HCT116 (cell line): ENCODE measurements at regions not wholly inside any gene's neighbourhood (a gene's known extent, or its start where the extent isn't known, plus 50 kb on each side); places are given as distances from the start of the nearest gene placed in this dataset.

Source experiments
- ATAC-seq: fragments of 200-7000 bp; cut with Tn5 transposase; 2 replicates; pipeline ENCODE4 v1.9.1; 2020; ENCODE audit warnings: mild to moderate bottlenecking, moderate library complexity
- BruUV-seq: library from RNA; stranded (reverse); fragments of 400-500 nt; replicated peaks from 2 replicates; lab custom pipeline; 2021; lab: Mats Ljungman, UMichigan
- CTCF ChIA-PET: fragments of 300-600 bp; sonication (Branson Sonifier 250); formaldehyde crosslinking; loops from one replicate; lab custom pipeline; 2021; ENCODE audit warnings: antibody characterized with exemption; lab: Charles Lee
- POLR2A ChIA-PET: fragments of 300-600, 350-600 bp; sonication (Branson Sonifier 250); formaldehyde crosslinking; loops from one replicate; lab custom pipeline; 2021; ENCODE audit warnings: antibody characterized with exemption; lab: Charles Lee
- RAD21 ChIA-PET, 2 experiments: fragments of 300-600 bp; sonication (Branson Sonifier 250); formaldehyde crosslinking; loops; one replicate each; lab custom pipeline; 2023; ENCODE audit warnings: low total read pairs in 2 of 2; ENCODE audit not compliant: uncharacterized antibody in 2 of 2, unreplicated experiment in 2 of 2, low non-redundant PET in 1 of 2; lab: Charles Lee
- DNase-seq: peaks from one replicate; pipeline ENCODE4 v3.0.0-alpha.2; 2010; ENCODE audit warnings: low read depth, low spot score
- H2AFZ ChIP-seq: fragments of 200-600 bp; shearing (Covaris generic), sonication (generic); 2 replicates; pipeline ENCODE4 v1.6.1; 2017; ENCODE audit warnings: low read depth, mixed run types, mixed read lengths, antibody characterized with exemption, low read length; ENCODE audit not compliant: poor library complexity, severe bottlenecking
- H3K27ac ChIP-seq: 2 replicates; pipeline ENCODE4 v1.5.1; 2012; ENCODE audit warnings: low read depth, low read length
- H3K27me3 ChIP-seq: fragments of 200-600 bp; sonication (generic); 2 replicates; pipeline ENCODE4 v1.6.1; 2016; ENCODE audit warnings: mixed run types, low read length, mixed read lengths; ENCODE audit not compliant: insufficient read depth
- H3K36me3 ChIP-seq, 2 experiments: fragments of 200-500 bp in 1 of 2; fragments of 200-600 bp in 1 of 2; sonication (Bioruptor generic) in 1 of 2; sonication (generic) in 1 of 2; 2 replicates each; pipeline versions ENCODE4 v1.5.1 to v1.6.1; 2014 to 2016; ENCODE audit warnings: low read length in 2 of 2, inconsistent platforms in 1 of 2, mixed read lengths in 1 of 2, mixed run types in 1 of 2; ENCODE audit not compliant: insufficient read depth in 2 of 2, control insufficient read depth in 1 of 2
- H3K4me1 ChIP-seq, 2 experiments: fragments of 200-600 bp in 1 of 2; sonication (generic) in 1 of 2; 2 replicates each; pipeline versions ENCODE4 v1.5.1 to v1.6.1; 2012 to 2017; ENCODE audit warnings: low read length in 2 of 2, inconsistent platforms in 1 of 2, mild to moderate bottlenecking in 1 of 2, mixed read lengths in 1 of 2, mixed run types in 1 of 2, moderate library complexity in 1 of 2; ENCODE audit not compliant: insufficient read depth in 2 of 2, control insufficient read depth in 1 of 2
- H3K4me2 ChIP-seq: fragments of 200-600 bp; sonication (generic); 2 replicates; pipeline ENCODE4 v1.6.1; 2017; ENCODE audit warnings: mixed run types, low read length, mixed read lengths
- H3K4me3 ChIP-seq, 2 experiments: fragments of 200-600 bp in 1 of 2; sonication (generic) in 1 of 2; replicated peaks in 1 of 2; 2 replicates each; pipeline ENCODE4 v1.5.1; 2011 to 2016; ENCODE audit warnings: low read length in 2 of 2, control low read depth in 1 of 2, low read depth in 1 of 2, mild to moderate bottlenecking in 1 of 2, mixed read lengths in 1 of 2, mixed run types in 1 of 2
- H3K79me2 ChIP-seq: fragments of 200-600 bp; sonication (generic); 2 replicates; pipeline ENCODE4 v1.6.1; 2017; ENCODE audit warnings: mild to moderate bottlenecking, mixed run types, low read length, moderate library complexity, mixed read lengths; ENCODE audit not compliant: insufficient read depth
- H3K9ac ChIP-seq: fragments of 200-600 bp; sonication (generic); 2 replicates; pipeline ENCODE4 v1.6.1; 2016; ENCODE audit warnings: low read length, mixed read lengths
- H3K9me2 ChIP-seq: fragments of 200-600 bp; sonication (generic), shearing (Covaris generic); 2 replicates; pipeline ENCODE4 v1.6.1; 2017; ENCODE audit warnings: mixed run types, mild to moderate bottlenecking, moderate library complexity; ENCODE audit not compliant: insufficient read depth
- H3K9me3 ChIP-seq, 2 experiments: fragments of 200-500 bp in 1 of 2; fragments of 200-600 bp in 1 of 2; sonication (Bioruptor generic) in 1 of 2; sonication (generic) in 1 of 2; 2 replicates each; pipeline ENCODE4 v1.6.1; 2014 to 2017; ENCODE audit warnings: low read length in 2 of 2, mixed read lengths in 2 of 2, inconsistent platforms in 1 of 2, low read depth in 1 of 2, mild to moderate bottlenecking in 1 of 2, mixed run types in 1 of 2, moderate library complexity in 1 of 2; ENCODE audit not compliant: control insufficient read depth in 1 of 2, insufficient read depth in 1 of 2
- H4K20me1 ChIP-seq: fragments of 200-600 bp; sonication (generic), shearing (Covaris generic); 2 replicates; pipeline ENCODE4 v1.6.1; 2017; ENCODE audit warnings: mixed run types, mild to moderate bottlenecking, moderate library complexity; ENCODE audit not compliant: insufficient read depth
- CBX3 ChIP-seq: IDR thresholded peaks from 2 replicates; pipeline ENCODE4 v1.6.1; 2012; ENCODE audit warnings: low read depth
- CEBPB ChIP-seq: IDR thresholded peaks from 2 replicates; pipeline ENCODE4 v1.6.1; 2012; ENCODE audit warnings: low read depth
- CTCF ChIP-seq, 3 experiments: fragments of 200-600 bp in 1 of 3; sonication (generic) in 1 of 3; IDR thresholded peaks in 2 of 3; conservative IDR thresholded peaks in 1 of 3; 2 replicates each; pipeline ENCODE4 v1.5.1; 2012 to 2017; ENCODE audit warnings: low read depth in 2 of 3, low read length in 2 of 3, antibody characterized with exemption in 1 of 3, borderline replicate concordance in 1 of 3, control low read depth in 1 of 3, mild to moderate bottlenecking in 1 of 3, mixed read lengths in 1 of 3, mixed run types in 1 of 3, moderate library complexity in 1 of 3; ENCODE audit not compliant: insufficient read depth in 1 of 3
- EGR1 ChIP-seq: IDR thresholded peaks from 2 replicates; pipeline ENCODE4 v1.6.1; 2012; ENCODE audit warnings: low read depth
- ELF1 ChIP-seq: IDR thresholded peaks from 2 replicates; pipeline ENCODE4 v1.6.1; 2012; ENCODE audit warnings: low read depth, borderline replicate concordance
- EZH2 ChIP-seq: fragments of 200-600 bp; sonication (generic); IDR thresholded peaks from 2 replicates; pipeline ENCODE4 v1.6.1; 2017; ENCODE audit warnings: antibody characterized with exemption, mixed run types
- EZH2phosphoT487 ChIP-seq: fragments of 200-600 bp; IDR thresholded peaks from 2 replicates; pipeline ENCODE4 v1.6.1; 2018; ENCODE audit warnings: antibody characterized with exemption, borderline replicate concordance
- FOSL1 ChIP-seq: IDR thresholded peaks from 2 replicates; pipeline ENCODE4 v1.6.1; 2012; ENCODE audit warnings: low read depth
- JUND ChIP-seq: IDR thresholded peaks from 2 replicates; pipeline ENCODE4 v1.6.1; 2012
- POLR2A ChIP-seq: IDR thresholded peaks from 2 replicates; pipeline ENCODE4 v1.7.0; 2011; ENCODE audit warnings: borderline replicate concordance; ENCODE audit not compliant: insufficient read depth, insufficient read length; ENCODE audit errors: extremely low read depth
- SIN3A ChIP-seq: IDR thresholded peaks from 2 replicates; pipeline ENCODE4 v1.6.1; 2012; ENCODE audit warnings: low read depth
- SP1 ChIP-seq: IDR thresholded peaks from 2 replicates; pipeline ENCODE4 v1.6.1; 2012; ENCODE audit warnings: low read depth
- TCF7L2 ChIP-seq: IDR thresholded peaks from 2 replicates; pipeline ENCODE4 v1.7.0; 2011; ENCODE audit warnings: borderline replicate concordance, inconsistent platforms; ENCODE audit not compliant: insufficient read depth, insufficient read length; ENCODE audit errors: extremely low read depth
- ZFX ChIP-seq: fragments of 450-650 bp; IDR thresholded peaks from 2 replicates; pipeline ENCODE4 v1.6.1; 2017
- ZNF274 ChIP-seq: fragments of 200-500 bp; sonication (Bioruptor generic); IDR thresholded peaks from 2 replicates; pipeline ENCODE4 v1.6.1; 2014; ENCODE audit warnings: mild to moderate bottlenecking, low read depth, low read length, inconsistent platforms
- intact Hi-C: fragments of 100-400 bp; cut with micrococcal nuclease; formaldehyde crosslinking; loops from 2 replicates; pipeline ENCODE4 v1.10.0; 2022
- TF ChIP-seq, protein P1 (sequence below): IDR thresholded peaks from 2 replicates; pipeline ENCODE4 v1.6.1; 2012; ENCODE audit warnings: low read depth
- TF ChIP-seq, protein P2 (sequence below): IDR thresholded peaks from 2 replicates; pipeline ENCODE4 v1.6.1; 2012

GRCh38 chr1:113216664-113217063 is 143.7 kb downstream of the LRIG2 start:
- no peak overlapping the region for H2AFZ ChIP-seq
- ATAC-seq (no peak), DNase-seq (no peak)
- H4K20me1 ChIP-seq = no peaks in the 10 kb centered on the region
- no TSS peak for BruUV-seq
- CTCF ChIA-PET = no interaction called here
- H3K9me3 ChIP-seq = no peaks in the 10 kb centered on the region; a peak in 1 of 4 replicates
- intact Hi-C loops = no loop called here
- H3K36me3 ChIP-seq = no peaks in the 10 kb centered on the region
- H3K27ac ChIP-seq = no peak overlapping the region
- no peaks in the 10 kb centered on the region for H3K4me1 ChIP-seq
- H3K9me2 ChIP-seq = no peaks in the 10 kb centered on the region
- POLR2A ChIA-PET = no interaction called here
- H3K79me2 ChIP-seq = no peaks in the 10 kb centered on the region
- RAD21 ChIA-PET = no interaction called here
- no peak overlapping the region for H3K4me2 ChIP-seq
- no peak overlapping the region for H3K4me3 ChIP-seq
- H3K9ac ChIP-seq = no peak overlapping the region
- H3K27me3 ChIP-seq = no peaks in the 10 kb centered on the region
- TF ChIP-seq TCF7L2 = no peak
- TF ChIP-seq EZH2phosphoT487 = no peak
- TF ChIP-seq ZNF274 = no peak
- no peak for TF ChIP-seq ELF1
- no peak for TF ChIP-seq EGR1
- TF ChIP-seq CEBPB = no peak
- no peak for TF ChIP-seq CTCF (IDR thresholded peaks at IDR 0.05 in 2 of 3, conservative IDR thresholded peaks at IDR 0.05 in 1 of 3; ENCODE audit: borderline replicate concordance in 1 of 3, insufficient read depth in 1 of 3, low read depth in 2 of 3, low read length in 2 of 3)
- TF ChIP-seq, protein P1, sequence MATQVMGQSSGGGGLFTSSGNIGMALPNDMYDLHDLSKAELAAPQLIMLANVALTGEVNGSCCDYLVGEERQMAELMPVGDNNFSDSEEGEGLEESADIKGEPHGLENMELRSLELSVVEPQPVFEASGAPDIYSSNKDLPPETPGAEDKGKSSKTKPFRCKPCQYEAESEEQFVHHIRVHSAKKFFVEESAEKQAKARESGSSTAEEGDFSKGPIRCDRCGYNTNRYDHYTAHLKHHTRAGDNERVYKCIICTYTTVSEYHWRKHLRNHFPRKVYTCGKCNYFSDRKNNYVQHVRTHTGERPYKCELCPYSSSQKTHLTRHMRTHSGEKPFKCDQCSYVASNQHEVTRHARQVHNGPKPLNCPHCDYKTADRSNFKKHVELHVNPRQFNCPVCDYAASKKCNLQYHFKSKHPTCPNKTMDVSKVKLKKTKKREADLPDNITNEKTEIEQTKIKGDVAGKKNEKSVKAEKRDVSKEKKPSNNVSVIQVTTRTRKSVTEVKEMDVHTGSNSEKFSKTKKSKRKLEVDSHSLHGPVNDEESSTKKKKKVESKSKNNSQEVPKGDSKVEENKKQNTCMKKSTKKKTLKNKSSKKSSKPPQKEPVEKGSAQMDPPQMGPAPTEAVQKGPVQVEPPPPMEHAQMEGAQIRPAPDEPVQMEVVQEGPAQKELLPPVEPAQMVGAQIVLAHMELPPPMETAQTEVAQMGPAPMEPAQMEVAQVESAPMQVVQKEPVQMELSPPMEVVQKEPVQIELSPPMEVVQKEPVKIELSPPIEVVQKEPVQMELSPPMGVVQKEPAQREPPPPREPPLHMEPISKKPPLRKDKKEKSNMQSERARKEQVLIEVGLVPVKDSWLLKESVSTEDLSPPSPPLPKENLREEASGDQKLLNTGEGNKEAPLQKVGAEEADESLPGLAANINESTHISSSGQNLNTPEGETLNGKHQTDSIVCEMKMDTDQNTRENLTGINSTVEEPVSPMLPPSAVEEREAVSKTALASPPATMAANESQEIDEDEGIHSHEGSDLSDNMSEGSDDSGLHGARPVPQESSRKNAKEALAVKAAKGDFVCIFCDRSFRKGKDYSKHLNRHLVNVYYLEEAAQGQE = no peak
- TF ChIP-seq, protein P2, sequence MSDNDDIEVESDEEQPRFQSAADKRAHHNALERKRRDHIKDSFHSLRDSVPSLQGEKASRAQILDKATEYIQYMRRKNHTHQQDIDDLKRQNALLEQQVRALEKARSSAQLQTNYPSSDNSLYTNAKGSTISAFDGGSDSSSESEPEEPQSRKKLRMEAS = no peak
- TF ChIP-seq SP1 = no peak
- TF ChIP-seq SIN3A = no peak
- no peak for TF ChIP-seq EZH2
- TF ChIP-seq CBX3 = no peak
- no peak for TF ChIP-seq FOSL1
- no peak for TF ChIP-seq JUND
- TF ChIP-seq ZFX = no peak
- TF ChIP-seq POLR2A = no peak
